ENCODE measurements at regions not wholly inside any gene's neighbourhood (a gene's known extent, or its start where the extent isn't known, plus 50 kb on each side); places are given as distances from the start of the nearest gene placed in this dataset.
A peak's percentile ranks its signal among the peaks of the same experiment; 100 is the strongest.

- Histone ChIP-seq H3K27ac (peak overlapping the region; percentile 61 to 86), H3K4me3 (no peak overlapping the region), H3K36me3 (no peaks in the 10 kb centered on the region), H3K9me3 (no peaks in the 10 kb centered on the region), H3K27me3 (no peaks in the 10 kb centered on the region), H3K4me1 (peaks cover 0 to 23% of the 10 kb centered on the region in 2 donors)
- DNase-seq = no peak
- intact Hi-C loops (cut with DNase I; ENCODE audit: low total_unique reads) = no loop called here
- TF ChIP-seq CTCF (IDR thresholded peaks at IDR 0.05) = no peak
- no peak for TF ChIP-seq POLR2A (IDR thresholded peaks at IDR 0.05)
These were observed 109.7 kb downstream of the BANF2 start for GRCh38 chr20:17809362-17810061.

- DNase-seq = no peak
- H3K4me3 ChIP-seq = no peak overlapping the region
- no peaks in the 10 kb centered on the region for H3K9me3 ChIP-seq
- H3K4me1 ChIP-seq = peaks cover 0 to 23% of the 10 kb centered on the region in 2 donors
- H3K27me3 ChIP-seq = no peaks in the 10 kb centered on the region
- peak overlapping the region; percentile 86 for H3K27ac ChIP-seq
- H3K36me3 ChIP-seq = no peaks in the 10 kb centered on the region
- intact Hi-C loops (cut with DNase I; ENCODE audit: low total_unique reads) = no loop called here
- TF ChIP-seq POLR2A (IDR thresholded peaks at IDR 0.05) = no peak
- no peak for TF ChIP-seq CTCF (IDR thresholded peaks at IDR 0.05)
These were observed 109.0 kb downstream of the BANF2 start for GRCh38 chr20:17808782-17809181.

GRCh38 chr20:17808357-17808756 is 108.6 kb downstream of the BANF2 start:
- H3K9me3 ChIP-seq = no peaks in the 10 kb centered on the region
- intact Hi-C loops (cut with DNase I; ENCODE audit: low total_unique reads) = no loop called here
- TF ChIP-seq CTCF (IDR thresholded peaks at IDR 0.05) (no peak), POLR2A (IDR thresholded peaks at IDR 0.05) (peak in 1 of 2 donors; percentile 16)
- H3K4me3 ChIP-seq = no peak overlapping the region
- H3K27me3 ChIP-seq = no peaks in the 10 kb centered on the region
- no peaks in the 10 kb centered on the region for H3K36me3 ChIP-seq
- peak overlapping the region; percentile 86 for H3K27ac ChIP-seq
- H3K4me1 ChIP-seq = peaks cover 0 to 23% of the 10 kb centered on the region in 2 donors
- peak; percentile 66 to 80 for DNase-seq

GRCh38 chr20:17807651-17808050 is 107.9 kb downstream of the BANF2 start:
- peak overlapping the region; percentile 86 for H3K27ac ChIP-seq
- intact Hi-C loops (cut with DNase I; ENCODE audit: low total_unique reads) = no loop called here

More at GRCh38 chr20:17807651-17808050, 107.9 kb downstream of the BANF2 start:
- Histone ChIP-seq H3K36me3 (no peaks in the 10 kb centered on the region), H3K4me1 (peaks cover 0 to 23% of the 10 kb centered on the region in 2 donors), H3K9me3 (no peaks in the 10 kb centered on the region), H3K4me3 (no peak overlapping the region), H3K27me3 (no peaks in the 10 kb centered on the region)
- DNase-seq = no peak
- TF ChIP-seq POLR2A (IDR thresholded peaks at IDR 0.05) = no peak
- TF ChIP-seq CTCF (IDR thresholded peaks at IDR 0.05) = no peak

Measured in uterus (tissue), 3 donors.